Bronchial epithelial cell (primary cell): ENCODE measurements at regions not wholly inside any gene's neighbourhood (a gene's known extent, or its start where the extent isn't known, plus 50 kb on each side); places are given as distances from the start of the nearest gene placed in this dataset.
"Not testable (repeated sequence)": the region's sequence is repeated elsewhere in the genome, so short reads cannot be mapped to it uniquely, and the experiment has no call there.

Source experiments
- DNase-seq: peaks from one replicate; pipeline ENCODE4 v3.0.0-alpha.2; 2010; ENCODE audit warnings: low read depth
- FAIRE-seq: peaks from 2 replicates; lab custom pipeline; 2011; peaks lifted over from hg19 to GRCh38; lab: Jason Lieb, UNC
- H3K27me3 ChIP-seq: 2 replicates; pipeline ENCODE4 v1.5.1; 2011; ENCODE audit warnings: low read length; ENCODE audit not compliant: control insufficient read depth, insufficient read depth
- H3K36me3 ChIP-seq: 2 replicates; pipeline ENCODE4 v1.5.1; 2011; ENCODE audit warnings: low read length; ENCODE audit not compliant: control insufficient read depth, insufficient read depth
- H3K4me3 ChIP-seq: 2 replicates; pipeline ENCODE4 v1.5.1; 2011; ENCODE audit warnings: mild to moderate bottlenecking, low read depth, low read length, control low read depth
- TF ChIP-seq, protein P1 (sequence below): IDR thresholded peaks from 2 replicates; pipeline ENCODE4 v1.5.1; 2011; ENCODE audit warnings: mild to moderate bottlenecking, moderate library complexity, low read length, control low read depth, inconsistent platforms; ENCODE audit not compliant: insufficient read depth, severe bottlenecking

DNA sequence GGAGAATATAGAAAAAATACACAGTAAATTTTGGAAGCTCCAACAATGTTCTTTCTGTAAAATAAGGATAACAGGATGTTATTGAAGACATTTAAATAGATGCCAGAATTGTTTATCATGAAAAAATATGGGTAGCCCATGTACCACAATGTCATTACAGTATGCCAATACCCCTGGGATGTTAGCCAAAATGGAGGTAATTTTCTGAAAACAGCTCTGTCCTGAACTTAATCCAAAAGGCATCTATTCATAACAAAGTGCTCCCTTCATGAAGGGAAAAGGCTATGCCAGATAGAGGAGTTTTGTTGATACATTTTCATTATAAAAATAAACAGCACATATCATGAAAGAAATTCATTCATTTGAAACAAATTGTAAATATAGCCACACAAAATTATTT is 1902.6 kb upstream of the AGA start:
- H3K4me3 ChIP-seq = no peak overlapping the region
- FAIRE-seq = no peak
- no peak for DNase-seq
- H3K36me3 ChIP-seq = no peaks in the 10 kb centered on the region
- H3K27me3 ChIP-seq = no peaks in the 10 kb centered on the region
- TF ChIP-seq, protein P1, sequence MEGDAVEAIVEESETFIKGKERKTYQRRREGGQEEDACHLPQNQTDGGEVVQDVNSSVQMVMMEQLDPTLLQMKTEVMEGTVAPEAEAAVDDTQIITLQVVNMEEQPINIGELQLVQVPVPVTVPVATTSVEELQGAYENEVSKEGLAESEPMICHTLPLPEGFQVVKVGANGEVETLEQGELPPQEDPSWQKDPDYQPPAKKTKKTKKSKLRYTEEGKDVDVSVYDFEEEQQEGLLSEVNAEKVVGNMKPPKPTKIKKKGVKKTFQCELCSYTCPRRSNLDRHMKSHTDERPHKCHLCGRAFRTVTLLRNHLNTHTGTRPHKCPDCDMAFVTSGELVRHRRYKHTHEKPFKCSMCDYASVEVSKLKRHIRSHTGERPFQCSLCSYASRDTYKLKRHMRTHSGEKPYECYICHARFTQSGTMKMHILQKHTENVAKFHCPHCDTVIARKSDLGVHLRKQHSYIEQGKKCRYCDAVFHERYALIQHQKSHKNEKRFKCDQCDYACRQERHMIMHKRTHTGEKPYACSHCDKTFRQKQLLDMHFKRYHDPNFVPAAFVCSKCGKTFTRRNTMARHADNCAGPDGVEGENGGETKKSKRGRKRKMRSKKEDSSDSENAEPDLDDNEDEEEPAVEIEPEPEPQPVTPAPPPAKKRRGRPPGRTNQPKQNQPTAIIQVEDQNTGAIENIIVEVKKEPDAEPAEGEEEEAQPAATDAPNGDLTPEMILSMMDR = no peak

- no peak for DNase-seq
- no peak for FAIRE-seq
- TF ChIP-seq, protein P1 = no peak
- no peaks in the 10 kb centered on the region for H3K27me3 ChIP-seq
- no peaks in the 10 kb centered on the region for H3K36me3 ChIP-seq
- no peak overlapping the region for H3K4me3 ChIP-seq
Observed at GRCh38 chr4:179352221-179352620, 1910.0 kb upstream of the AGA start.

DNA sequence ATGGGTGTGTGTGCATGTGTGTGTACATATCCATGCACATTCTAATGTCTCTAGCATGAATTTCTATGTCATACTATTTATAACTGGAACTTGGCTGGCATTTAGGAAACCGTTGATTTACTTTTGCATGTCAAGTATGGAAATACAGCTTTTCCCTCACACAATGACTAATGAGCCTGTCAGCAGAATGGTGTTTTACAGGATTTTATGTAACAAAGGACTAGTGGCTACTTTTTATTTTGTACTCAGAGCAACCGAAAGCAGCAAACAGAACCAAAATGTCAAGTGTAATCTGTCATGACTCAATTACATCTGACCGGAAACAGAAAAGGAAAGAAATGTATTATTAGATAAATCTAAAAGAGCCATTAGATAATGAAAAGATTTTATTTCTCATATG is 1911.5 kb upstream of the AGA start:
- no peak for FAIRE-seq

GRCh38 chr4:179361978-179362486 is 1919.8 kb upstream of the AGA start:
- TF ChIP-seq, protein P1 = no peak
- FAIRE-seq (no peak), DNase-seq (no peak)
- H3K27me3 ChIP-seq = no peaks in the 10 kb centered on the region
- no peaks in the 10 kb centered on the region for H3K36me3 ChIP-seq
- no peak overlapping the region for H3K4me3 ChIP-seq

More for the DNA sequence above, 1911.5 kb upstream of the AGA start:
- Histone ChIP-seq H3K4me3 (no peak overlapping the region), H3K27me3 (no peaks in the 10 kb centered on the region), H3K36me3 (no peaks in the 10 kb centered on the region)
- DNase-seq = no peak
- TF ChIP-seq, protein P1 = no peak

DNA sequence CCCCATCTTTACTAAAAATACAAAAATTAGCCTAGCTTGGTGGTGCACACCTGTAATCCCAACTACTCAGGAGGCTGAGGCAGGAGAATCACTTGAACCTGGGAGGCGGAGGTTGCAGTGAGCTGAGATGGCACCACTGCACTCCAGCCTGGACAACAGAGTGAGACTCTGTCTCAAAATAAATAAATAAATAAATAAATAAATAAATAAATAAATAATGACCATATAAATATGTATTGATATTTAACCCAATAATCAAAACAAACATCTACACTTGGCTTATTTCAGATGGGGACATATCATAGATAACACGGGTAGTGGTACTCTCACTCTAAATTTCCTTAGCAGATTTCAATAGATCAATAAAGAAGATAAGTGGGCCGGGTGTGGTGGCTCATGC is 1923.7 kb upstream of the AGA start:
- not testable (repeated sequence) for FAIRE-seq, H3K27me3 ChIP-seq, H3K36me3 ChIP-seq

GRCh38 chr4:179372242-179372641 is 1930.0 kb upstream of the AGA start:
- no peak for FAIRE-seq
- no peaks in the 10 kb centered on the region for H3K27me3 ChIP-seq
- no peak for DNase-seq
- H3K4me3 ChIP-seq = no peak overlapping the region
- TF ChIP-seq, protein P1 = no peak
- H3K36me3 ChIP-seq = no peaks in the 10 kb centered on the region

More for the DNA sequence above, 1923.7 kb upstream of the AGA start:
- H3K4me3 ChIP-seq, DNase-seq: not testable (repeated sequence)
